Loucy (cell line): ENCODE measurements at regions not wholly inside any gene's neighbourhood (a gene's known extent, or its start where the extent isn't known, plus 50 kb on each side); places are given as distances from the start of the nearest gene placed in this dataset.

Experiments used
- EZH2phosphoT487 ChIP-seq: fragments of 200-600 bp; IDR thresholded peaks from 2 replicates; pipeline ENCODE4 v1.6.1; 2018; ENCODE audit warnings: antibody characterized with exemption, mild to moderate bottlenecking, moderate library complexity, borderline replicate concordance
- TF ChIP-seq, protein P1 (sequence below): fragments of 200-600 bp; sonication (generic); conservative IDR thresholded peaks from 2 replicates; pipeline ENCODE4 v1.5.1; 2014; ENCODE audit warnings: mild to moderate bottlenecking, antibody characterized with exemption, low read length

DNA sequence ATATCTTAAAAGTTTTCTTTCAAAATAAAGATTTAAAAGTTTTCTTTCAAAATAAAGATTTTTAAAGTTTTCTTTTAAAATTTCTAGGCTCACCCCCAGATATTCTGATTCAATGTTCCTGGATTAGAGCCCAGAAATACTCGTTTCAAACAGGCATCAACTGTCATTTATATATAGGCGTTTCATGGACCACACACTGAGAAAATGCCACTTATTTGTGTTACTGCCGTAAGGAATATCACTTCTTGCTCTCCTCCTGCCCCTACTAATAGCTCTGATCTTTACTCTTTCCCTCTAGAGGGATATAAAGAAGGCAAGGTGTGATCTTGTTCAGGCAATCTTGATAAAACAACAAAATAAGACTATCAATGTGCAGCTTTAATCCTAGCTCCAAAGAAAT lies 1324.1 kb downstream of the CDH8 start:
- TF ChIP-seq, protein P1, sequence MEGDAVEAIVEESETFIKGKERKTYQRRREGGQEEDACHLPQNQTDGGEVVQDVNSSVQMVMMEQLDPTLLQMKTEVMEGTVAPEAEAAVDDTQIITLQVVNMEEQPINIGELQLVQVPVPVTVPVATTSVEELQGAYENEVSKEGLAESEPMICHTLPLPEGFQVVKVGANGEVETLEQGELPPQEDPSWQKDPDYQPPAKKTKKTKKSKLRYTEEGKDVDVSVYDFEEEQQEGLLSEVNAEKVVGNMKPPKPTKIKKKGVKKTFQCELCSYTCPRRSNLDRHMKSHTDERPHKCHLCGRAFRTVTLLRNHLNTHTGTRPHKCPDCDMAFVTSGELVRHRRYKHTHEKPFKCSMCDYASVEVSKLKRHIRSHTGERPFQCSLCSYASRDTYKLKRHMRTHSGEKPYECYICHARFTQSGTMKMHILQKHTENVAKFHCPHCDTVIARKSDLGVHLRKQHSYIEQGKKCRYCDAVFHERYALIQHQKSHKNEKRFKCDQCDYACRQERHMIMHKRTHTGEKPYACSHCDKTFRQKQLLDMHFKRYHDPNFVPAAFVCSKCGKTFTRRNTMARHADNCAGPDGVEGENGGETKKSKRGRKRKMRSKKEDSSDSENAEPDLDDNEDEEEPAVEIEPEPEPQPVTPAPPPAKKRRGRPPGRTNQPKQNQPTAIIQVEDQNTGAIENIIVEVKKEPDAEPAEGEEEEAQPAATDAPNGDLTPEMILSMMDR: no peak
- no peak for TF ChIP-seq EZH2phosphoT487
